Effector memory CD4-positive, alpha-beta T cell (primary cell): ENCODE measurements at regions not wholly inside any gene's neighbourhood (a gene's known extent, or its start where the extent isn't known, plus 50 kb on each side); places are given as distances from the start of the nearest gene placed in this dataset.

Source experiments
- DNase-seq, 3 donors: peaks; one replicate each; pipeline ENCODE4 v3.0.0-alpha.2; 2020
- H3K27ac ChIP-seq: 2 replicates; pipeline ENCODE4 v1.7.0; 2013; ENCODE audit warnings: mild to moderate bottlenecking, low read length, moderate library complexity; ENCODE audit not compliant: insufficient read depth, poor library complexity, severe bottlenecking
- H3K27me3 ChIP-seq: replicated peaks from 2 replicates; pipeline ENCODE4 v1.7.0; 2013; ENCODE audit warnings: mild to moderate bottlenecking, low read length; ENCODE audit not compliant: insufficient read depth, control insufficient read depth, poor library complexity, severe bottlenecking
- H3K36me3 ChIP-seq: 2 replicates; pipeline ENCODE4 v1.7.0; 2013; ENCODE audit warnings: mild to moderate bottlenecking, low read length, moderate library complexity; ENCODE audit not compliant: control insufficient read depth, insufficient read depth
- H3K4me1 ChIP-seq: 2 replicates; pipeline ENCODE4 v1.7.0; 2013; ENCODE audit warnings: low read length, mild to moderate bottlenecking; ENCODE audit not compliant: control insufficient read depth, insufficient read depth, poor library complexity, severe bottlenecking
- H3K4me3 ChIP-seq: 2 replicates; pipeline ENCODE4 v1.7.0; 2013; ENCODE audit warnings: low read length, low read depth, mild to moderate bottlenecking; ENCODE audit not compliant: insufficient read depth, poor library complexity, severe bottlenecking
- H3K9me3 ChIP-seq: 2 replicates; pipeline ENCODE4 v1.7.0; 2013; ENCODE audit warnings: mild to moderate bottlenecking, low read length, moderate library complexity; ENCODE audit not compliant: control insufficient read depth

DNA sequence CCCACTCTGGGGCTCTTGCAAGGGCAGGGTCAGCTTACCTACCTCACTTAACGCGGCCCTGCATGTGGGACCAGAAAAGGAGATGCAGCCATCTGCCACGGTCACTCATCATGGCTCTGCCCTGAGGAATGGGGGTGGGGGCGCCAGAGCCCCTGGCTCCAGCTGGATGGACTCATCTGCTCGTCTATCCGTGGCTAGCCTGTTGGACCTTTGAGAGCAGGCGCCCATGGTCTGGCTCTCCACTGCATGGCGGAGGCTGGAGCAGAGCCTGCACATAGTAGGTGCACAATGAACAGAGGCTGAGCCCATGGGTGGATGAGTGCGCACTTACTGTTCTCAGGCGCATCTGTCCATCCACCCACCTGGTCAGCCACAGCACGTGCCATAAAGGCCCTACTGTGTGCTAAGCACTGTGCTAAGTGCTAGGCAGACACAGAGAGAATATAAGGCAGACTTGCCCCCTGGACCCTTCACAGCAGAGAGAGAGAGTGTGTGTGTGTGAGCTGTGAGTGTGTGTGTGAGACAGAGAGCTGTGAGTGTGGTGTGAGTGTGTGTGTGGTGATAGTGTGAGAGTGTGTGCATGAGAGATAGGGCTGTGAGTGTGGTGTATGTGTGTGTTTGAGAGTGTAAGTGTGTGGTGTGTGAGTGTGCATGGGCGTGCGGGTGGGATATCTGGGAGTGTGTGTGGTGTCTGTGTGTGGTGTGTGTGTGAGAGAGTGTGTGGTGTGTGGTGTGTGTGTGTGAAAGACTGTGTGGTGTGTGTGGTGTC lies 151.3 kb downstream of the TFCP2L1 start:
- H3K27ac ChIP-seq = no peak overlapping the region
- no peaks in the 10 kb centered on the region for H3K27me3 ChIP-seq
- H3K36me3 ChIP-seq = no peaks in the 10 kb centered on the region
- no peak for DNase-seq
- H3K4me1 ChIP-seq = no peaks in the 10 kb centered on the region
- no peaks in the 10 kb centered on the region for H3K9me3 ChIP-seq
- H3K4me3 ChIP-seq = no peak overlapping the region

GRCh38 chr2:121134728-121135127 lies 150.3 kb downstream of the TFCP2L1 start:
- no peak for DNase-seq
- Histone ChIP-seq H3K9me3 (no peaks in the 10 kb centered on the region), H3K4me1 (no peaks in the 10 kb centered on the region), H3K36me3 (no peaks in the 10 kb centered on the region), H3K27ac (no peak overlapping the region), H3K4me3 (no peak overlapping the region), H3K27me3 (no peaks in the 10 kb centered on the region)

GRCh38 chr2:121135168-121135853 lies 149.7 kb downstream of the TFCP2L1 start:
- H3K27ac ChIP-seq = no peak overlapping the region
- no peak overlapping the region for H3K4me3 ChIP-seq
- H3K4me1 ChIP-seq = no peaks in the 10 kb centered on the region
- H3K9me3 ChIP-seq = no peaks in the 10 kb centered on the region
- H3K36me3 ChIP-seq = no peaks in the 10 kb centered on the region
- DNase-seq = no peak
- no peaks in the 10 kb centered on the region for H3K27me3 ChIP-seq

DNA sequence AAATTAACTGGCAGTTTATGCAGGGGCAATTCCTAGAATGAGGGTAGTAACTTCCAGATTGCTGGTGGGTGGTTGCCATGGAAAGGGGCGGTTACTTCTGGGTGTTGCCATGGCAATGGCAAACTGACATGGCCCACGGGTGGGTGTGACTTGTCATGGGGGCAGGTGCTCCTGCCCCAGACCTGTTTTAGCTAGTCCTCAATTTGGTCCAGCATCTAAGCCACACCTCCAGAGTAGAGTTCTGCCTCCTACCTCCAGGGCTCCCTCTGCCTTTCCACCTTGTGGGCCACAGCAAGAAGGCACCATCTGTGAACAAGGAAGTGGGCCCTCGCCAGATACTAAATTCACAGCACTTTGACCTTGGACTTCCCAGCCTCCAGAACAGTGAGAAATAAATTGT lies 148.7 kb downstream of the TFCP2L1 start:
- no peaks in the 10 kb centered on the region for H3K4me1 ChIP-seq
- H3K9me3 ChIP-seq = no peaks in the 10 kb centered on the region
- H3K27ac ChIP-seq = no peak overlapping the region
- H3K4me3 ChIP-seq = no peak overlapping the region
- DNase-seq = no peak
- H3K36me3 ChIP-seq = no peaks in the 10 kb centered on the region
- H3K27me3 ChIP-seq = no peaks in the 10 kb centered on the region

- DNase-seq = no peak
- Histone ChIP-seq H3K36me3 (no peaks in the 10 kb centered on the region), H3K27ac (no peak overlapping the region), H3K9me3 (no peaks in the 10 kb centered on the region), H3K4me1 (no peaks in the 10 kb centered on the region), H3K27me3 (no peaks in the 10 kb centered on the region), H3K4me3 (no peak overlapping the region)
Measured at GRCh38 chr2:121137571-121137970, 147.4 kb downstream of the TFCP2L1 start.

- Histone ChIP-seq H3K27me3 (no peaks in the 10 kb centered on the region), H3K27ac (no peak overlapping the region), H3K4me3 (no peak overlapping the region), H3K36me3 (no peaks in the 10 kb centered on the region), H3K9me3 (no peaks in the 10 kb centered on the region), H3K4me1 (no peaks in the 10 kb centered on the region)
- DNase-seq = no peak
Measured at GRCh38 chr2:121140734-121141133, 144.3 kb downstream of the TFCP2L1 start.

DNA sequence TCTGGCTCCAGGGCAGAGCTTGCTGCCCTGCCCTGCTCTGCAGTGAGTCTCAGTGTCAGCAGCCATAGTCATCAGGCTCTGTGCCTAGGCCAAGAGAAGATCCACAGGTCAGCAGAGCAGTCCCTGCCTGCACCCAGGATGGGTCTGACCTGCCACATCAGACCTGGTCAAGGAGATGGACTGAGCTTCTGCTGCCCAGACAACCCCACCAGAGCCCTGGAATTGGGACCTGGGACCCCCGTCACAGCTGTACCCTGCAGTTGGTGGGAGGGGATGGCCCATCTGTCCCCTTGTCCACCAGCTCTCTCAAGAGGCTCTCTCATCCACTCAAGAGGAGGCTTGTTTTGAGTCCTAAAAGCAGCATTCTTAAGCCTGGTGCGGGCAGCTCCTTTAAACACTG lies 142.6 kb downstream of the TFCP2L1 start:
- H3K27ac ChIP-seq = no peak overlapping the region
- H3K4me3 ChIP-seq = no peak overlapping the region
- DNase-seq = no peak
- no peaks in the 10 kb centered on the region for H3K4me1 ChIP-seq
- H3K9me3 ChIP-seq = no peaks in the 10 kb centered on the region
- H3K36me3 ChIP-seq = no peaks in the 10 kb centered on the region
- H3K27me3 ChIP-seq = no peaks in the 10 kb centered on the region

GRCh38 chr2:121144111-121144510 lies 140.9 kb downstream of the TFCP2L1 start:
- Histone ChIP-seq H3K27me3 (no peaks in the 10 kb centered on the region), H3K27ac (no peak overlapping the region), H3K4me3 (no peak overlapping the region), H3K4me1 (no peaks in the 10 kb centered on the region), H3K9me3 (no peaks in the 10 kb centered on the region), H3K36me3 (no peaks in the 10 kb centered on the region)
- DNase-seq = no peak

DNA sequence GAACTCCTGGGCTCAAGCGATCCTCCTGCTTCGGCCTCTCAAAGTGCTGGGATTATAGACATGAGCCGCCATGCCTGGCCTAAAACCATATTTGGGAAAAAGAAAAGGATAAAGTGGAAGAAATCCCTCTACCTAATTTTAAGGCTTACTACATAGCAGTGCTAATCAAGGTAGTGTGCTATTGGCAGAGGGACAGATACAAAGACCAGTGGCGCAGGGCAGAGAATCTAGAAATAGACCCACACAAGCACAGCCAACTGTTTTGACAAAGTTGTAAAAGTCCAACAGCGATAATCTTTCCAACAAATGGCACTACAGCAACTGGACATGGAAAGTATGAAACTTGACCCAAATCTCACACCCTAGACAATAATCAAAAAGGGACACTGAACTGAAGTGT lies 138.4 kb downstream of the TFCP2L1 start:
- no peak for DNase-seq
- Histone ChIP-seq H3K27ac (no peak overlapping the region), H3K4me1 (no peaks in the 10 kb centered on the region)

DNA sequence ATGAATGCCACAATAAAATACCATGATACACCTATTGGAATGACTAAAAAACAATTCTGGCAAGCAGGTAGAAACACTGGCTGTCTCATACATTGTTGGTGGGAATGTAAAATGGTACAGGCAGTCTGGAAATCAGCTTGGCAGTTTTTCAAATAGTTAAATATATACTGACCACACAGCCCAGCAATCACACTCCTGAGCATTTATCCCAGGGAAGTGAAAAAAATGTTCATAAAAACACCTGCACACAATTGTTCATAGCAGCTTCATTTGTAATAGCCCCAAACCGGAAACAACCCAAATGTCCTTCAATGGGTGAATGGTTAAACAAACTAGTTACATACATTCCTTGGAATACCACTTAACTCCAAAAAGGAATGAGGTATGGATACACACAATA lies 137.2 kb downstream of the TFCP2L1 start:
- Histone ChIP-seq H3K27me3 (no peaks in the 10 kb centered on the region), H3K4me1 (no peaks in the 10 kb centered on the region), H3K36me3 (no peaks in the 10 kb centered on the region), H3K9me3 (no peaks in the 10 kb centered on the region), H3K4me3 (no peak overlapping the region), H3K27ac (no peak overlapping the region)
- no peak for DNase-seq

More for the DNA sequence above, 138.4 kb downstream of the TFCP2L1 start:
- Histone ChIP-seq H3K9me3 (no peaks in the 10 kb centered on the region), H3K36me3 (no peaks in the 10 kb centered on the region), H3K4me3 (no peak overlapping the region), H3K27me3 (no peaks in the 10 kb centered on the region)
